GM19023 (cell line): ENCODE measurements at regions not wholly inside any gene's neighbourhood (a gene's known extent, or its start where the extent isn't known, plus 50 kb on each side); places are given as distances from the start of the nearest gene placed in this dataset.
"Not testable (repeated sequence)": the region's sequence is repeated elsewhere in the genome, so short reads cannot be mapped to it uniquely, and the experiment has no call there.

Experiments used
- ATAC-seq: cut with Tn5 transposase; IDR thresholded peaks from one replicate; pipeline ENCODE4 v1.9.1; 2021; ENCODE audit warnings: mild to moderate bottlenecking, moderate library complexity; ENCODE audit not compliant: unreplicated experiment

DNA sequence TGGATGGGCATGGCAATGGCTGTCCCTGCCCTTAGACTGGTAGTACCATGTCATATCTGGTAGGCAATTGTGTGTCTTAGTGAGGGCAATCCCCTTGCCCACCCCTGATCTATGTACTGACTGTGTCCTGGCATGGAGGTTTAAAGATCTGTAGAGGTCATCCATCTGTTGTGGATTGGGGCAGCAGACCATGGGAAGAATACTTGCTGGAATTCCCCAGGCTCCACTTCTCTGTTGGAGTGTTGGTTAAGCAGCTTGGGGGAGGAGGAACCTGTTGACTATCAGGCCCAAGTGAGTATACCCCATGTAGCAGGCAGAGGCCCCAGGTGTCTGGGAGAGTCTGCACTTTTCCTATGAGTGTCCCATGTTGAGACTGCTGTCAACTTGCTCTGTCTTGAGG, 246.7 kb upstream of the DIPK2B start:
- no peak for ATAC-seq

DNA sequence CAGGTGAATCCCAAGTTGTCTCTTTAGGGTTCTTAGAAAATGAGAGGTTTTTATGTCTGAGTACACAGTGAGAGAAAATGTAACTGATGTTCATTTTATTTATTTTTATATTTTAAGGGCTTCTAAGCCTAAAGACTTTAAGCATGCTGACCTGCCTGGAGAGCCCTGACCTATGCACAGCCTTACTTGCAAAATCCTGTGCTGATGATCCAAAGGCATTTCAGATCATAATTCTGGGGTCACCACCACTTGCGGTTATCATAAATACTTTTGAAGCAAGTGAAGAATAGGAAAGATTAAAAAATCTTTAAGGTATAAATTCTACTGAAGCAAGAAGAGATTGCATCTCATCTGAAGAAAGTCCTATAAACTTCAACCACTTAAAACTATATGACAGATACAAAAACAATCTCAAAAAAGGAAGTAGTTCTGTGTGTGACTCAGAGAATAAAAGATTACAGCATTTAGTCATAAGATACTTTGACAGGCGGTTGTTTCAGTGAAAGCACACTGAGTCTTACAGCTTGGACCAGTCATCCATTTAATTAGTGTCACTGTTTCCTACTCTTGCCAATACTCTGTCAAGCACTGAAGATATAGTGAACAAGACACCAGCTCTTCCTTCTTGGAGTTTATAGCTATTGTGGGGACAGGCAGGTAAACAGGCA, 245.2 kb upstream of the DIPK2B start:
- no peak for ATAC-seq

DNA sequence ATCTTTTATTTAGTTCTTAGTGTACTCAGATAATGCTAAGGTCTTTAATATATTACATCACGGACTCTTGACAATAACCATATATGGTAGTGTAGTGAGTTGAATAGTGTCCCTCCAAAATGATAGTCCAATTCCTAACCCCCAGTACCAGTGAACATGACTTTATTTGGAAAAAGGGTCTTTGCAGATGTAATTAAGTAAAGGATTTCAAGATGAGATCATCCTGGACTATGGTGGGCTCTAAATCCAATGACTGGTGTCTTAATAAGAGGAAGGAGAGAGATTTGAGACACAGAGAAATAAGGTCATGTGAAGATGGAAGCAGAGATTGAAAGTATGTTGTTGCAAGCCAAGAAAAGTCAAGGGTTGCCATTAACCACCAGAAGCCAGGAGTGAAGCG, 236.5 kb upstream of the DIPK2B start:
- ATAC-seq = no peak

DNA sequence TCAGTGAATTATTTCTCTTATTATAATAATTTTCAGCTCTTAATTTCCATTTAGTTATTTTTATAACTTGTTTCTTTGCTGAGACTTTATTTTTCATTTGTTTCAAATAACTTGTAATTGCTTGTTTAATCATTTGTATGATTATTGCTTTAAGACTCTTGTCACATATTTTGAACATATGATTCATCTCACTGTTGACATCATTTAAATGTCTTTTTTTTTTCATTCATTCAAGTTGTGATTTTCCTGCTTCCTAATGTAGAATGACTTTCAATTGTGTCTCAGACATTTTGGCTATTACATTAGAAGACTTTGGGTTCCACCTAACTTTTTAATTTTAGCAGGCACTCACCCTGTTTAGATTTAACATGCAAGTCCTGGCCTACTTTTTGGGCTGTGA, 234.8 kb upstream of the DIPK2B start:
- no peak for ATAC-seq

DNA sequence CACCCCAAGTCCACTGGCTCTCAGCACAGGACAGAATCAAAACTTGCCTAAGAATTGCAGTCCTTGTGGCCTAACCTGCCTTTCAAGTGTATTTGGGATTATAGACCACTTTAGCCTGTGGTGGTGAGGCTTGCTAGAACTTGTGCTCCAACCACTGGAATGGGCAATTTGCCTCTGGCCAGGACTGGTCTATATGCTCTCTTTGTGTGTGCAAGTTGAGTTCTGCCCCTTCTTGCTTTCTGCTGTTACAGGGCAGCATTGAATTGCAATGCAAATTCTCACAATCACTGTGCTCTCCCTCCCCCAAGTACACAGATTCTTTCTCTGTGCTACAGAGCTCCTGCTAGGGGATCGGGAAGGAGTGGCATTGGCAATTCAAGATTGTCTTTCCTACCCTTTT, 233.6 kb upstream of the DIPK2B start:
- ATAC-seq = no peak

DNA sequence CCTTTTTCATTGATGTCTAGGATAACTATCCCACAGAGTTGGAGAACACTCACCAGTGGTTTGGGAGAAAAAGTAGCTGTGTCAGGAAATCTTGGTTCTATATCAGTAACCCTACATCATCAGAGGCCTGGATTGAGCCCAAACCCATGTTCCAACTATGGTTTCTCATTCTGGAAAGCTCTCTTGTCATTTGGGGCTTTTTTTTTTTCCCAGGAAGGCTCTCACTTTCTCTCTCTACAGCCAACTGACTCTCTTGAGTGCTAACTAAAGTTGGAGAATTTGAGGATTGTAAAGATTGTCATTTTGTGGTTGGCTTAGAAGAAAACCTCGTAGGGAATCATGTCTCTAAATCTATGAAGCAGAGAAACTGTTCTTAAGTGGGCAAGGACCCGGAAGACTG, 228.2 kb upstream of the DIPK2B start:
- ATAC-seq = no peak

DNA sequence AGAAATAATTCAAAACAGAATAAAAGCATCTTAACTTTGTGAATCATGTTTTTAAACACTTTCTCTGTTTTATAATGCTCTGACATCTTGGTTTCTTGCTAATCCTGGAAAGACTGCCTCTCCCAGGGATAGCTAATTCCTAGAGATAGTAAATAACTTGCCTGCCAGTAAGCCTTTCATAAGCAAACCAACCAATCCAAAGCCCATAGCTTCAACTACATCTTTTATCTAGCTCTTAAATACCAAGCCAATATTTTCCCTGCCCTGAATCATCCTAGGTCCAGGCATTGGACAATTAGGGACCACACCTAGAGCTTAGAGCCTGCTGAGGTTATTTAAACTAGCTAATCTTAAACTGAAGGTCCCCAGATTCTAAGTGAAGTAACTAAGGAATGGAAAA, 223.7 kb upstream of the DIPK2B start:
- no peak for ATAC-seq

DNA sequence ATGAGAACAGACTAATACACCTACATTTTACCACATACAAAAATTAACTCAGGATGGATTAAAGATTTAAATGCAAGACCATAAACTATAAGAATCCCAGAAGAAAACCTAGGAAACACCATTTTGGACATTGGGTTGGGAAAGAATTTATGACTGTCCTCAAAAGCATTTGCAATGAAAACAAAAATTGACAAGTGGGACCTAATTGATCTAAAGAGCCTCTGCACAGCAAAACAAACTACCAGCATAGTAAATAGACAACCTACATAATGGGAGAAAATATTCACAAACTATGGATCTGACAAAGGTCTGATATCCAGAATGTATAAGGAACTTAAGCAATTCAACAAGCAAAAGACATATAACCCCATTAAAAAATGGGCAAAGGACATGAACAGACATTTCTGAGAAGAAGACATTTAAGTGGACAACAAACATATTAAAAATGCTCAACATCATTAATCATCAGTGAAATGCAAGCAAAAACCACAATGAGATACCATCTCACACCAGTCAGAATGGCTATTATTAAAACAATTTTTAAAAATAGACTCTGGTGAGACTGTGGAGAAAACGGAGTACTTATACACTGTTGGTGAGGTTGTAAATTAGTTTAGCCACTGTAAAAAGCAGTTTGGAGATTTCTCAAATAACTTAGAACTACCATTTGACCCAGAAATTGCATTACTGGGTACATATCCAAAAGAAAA, 221.7 kb upstream of the DIPK2B start:
- ATAC-seq = no peak

DNA sequence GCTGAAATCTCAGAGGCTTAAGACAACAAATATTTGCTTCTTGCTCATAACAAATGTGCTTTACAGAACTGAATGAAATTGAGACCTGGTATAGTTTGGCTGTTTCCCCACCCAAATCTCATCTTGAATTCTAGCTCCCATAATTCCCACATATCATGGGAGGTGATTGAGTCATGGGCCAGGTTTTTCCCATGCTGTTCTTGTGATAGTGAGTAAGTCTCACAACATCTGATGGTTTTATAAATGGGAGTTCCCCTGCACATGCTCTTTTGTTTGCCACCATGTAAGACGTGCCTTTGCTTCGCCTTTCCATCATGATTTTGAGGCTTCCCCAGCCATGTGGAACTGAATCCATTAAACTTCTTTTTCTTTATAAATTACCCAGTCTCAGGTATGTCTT, 221.1 kb upstream of the DIPK2B start:
- ATAC-seq = no peak

DNA sequence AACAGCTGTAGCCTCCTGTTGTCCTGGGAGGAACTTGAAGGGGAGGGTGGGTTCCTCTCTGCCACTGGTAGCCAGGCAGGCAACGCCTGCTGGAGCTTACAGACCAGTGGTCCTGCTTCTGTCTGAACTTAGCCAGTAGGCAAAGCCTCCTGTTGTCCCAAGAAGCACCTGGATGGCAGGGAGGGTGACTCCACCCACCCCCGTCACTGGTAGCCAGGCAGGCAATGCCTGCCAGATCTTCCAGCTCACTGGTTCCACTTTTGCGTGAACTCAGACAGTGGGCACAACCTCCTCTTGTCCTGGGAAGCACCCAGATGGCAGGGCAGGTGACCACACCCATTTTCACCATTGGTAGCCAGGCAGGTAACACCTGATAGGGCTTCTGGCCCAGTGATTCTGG, 203.5 kb upstream of the DIPK2B start:
- ATAC-seq = no peak

DNA sequence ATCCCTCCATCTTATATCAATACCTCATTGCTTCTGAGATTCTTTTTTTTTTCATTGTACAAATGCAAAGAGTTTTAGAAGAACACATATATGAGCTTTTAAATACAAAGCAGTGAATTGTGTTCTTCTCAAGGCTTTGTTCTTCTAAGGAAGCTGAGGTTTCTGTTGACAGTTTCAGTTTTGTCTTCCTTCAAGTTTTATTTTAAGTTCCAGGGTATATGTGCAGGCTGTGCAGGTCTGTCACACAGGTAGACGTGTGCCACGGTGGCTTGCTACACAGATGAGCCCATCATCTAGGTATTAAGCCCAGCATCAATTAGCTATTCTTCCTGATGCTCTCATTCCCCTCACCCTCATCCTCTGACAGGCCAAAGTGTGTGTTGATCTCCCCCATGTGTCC, 201.2 kb upstream of the DIPK2B start:
- ATAC-seq = no peak

DNA sequence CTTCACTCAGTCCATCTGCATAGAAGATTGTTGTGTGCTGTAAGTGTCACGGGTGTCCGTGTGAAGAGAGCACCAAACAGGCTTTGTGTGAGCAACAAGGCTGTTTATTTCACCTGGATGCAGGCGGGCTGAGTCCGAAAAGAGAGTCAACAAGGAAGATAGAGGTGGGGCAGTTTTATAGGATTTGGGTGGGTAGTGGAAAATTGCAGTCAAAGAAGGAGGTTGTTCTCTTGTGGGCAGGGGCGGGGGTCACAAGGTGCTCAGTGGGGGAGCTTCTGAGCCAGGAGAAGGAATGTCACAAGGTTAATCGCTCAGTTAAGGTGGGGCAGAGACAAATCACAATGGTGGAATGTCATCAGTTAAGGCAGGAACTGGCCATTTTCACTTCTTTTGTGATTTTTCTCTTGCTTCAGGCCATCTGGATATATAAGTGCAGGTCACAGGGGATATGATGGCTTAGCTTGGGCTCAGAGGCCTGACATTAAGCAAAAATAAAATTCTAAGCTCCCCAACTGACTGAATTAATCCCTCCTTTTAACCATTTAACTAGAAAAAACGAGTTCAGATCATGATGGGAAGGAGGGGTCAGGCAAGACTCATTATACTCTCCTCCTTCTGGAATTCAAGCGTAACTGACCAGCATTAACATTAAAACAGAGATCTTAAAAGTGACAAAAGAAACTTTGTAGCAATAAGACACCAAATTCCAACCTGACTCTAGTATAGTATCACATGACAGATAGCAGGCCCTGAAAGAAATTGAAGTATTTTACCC, 200.5 kb upstream of the DIPK2B start:
- not testable (repeated sequence) for ATAC-seq

DNA sequence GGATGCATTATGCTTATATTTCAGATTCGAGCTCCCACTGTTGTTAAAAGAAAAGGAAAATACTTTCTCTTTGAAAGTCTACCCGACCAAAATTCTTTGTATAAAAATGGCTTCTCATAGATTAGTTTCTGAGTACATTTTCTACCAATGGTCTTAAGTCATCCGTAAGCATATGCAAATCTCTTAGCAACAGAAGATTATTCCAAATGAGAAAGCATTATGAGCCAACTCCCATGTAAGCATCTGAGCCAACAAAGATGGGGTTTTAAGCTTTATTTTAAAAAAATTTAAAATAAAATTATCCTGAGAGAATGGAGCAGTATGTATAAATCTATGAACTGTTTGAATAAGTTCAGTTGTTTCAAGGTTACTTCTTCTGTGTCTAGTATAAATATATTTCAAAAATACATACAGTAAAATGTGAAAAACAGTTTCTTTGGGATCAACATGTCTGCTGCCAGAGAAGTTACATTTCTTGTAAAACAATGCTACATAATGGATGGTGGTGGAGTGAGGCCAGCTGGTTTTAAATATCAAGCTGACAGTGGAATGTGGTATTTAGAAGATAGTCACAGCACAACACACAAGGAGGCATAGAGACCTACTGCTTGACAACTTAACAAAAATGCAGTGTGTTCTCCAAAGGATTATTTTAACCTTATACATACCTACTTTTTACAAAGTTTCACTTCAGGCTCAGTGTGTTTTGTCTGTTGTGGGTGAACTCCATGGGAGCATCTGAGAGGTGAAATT, 199.5 kb upstream of the DIPK2B start:
- ATAC-seq = no peak

DNA sequence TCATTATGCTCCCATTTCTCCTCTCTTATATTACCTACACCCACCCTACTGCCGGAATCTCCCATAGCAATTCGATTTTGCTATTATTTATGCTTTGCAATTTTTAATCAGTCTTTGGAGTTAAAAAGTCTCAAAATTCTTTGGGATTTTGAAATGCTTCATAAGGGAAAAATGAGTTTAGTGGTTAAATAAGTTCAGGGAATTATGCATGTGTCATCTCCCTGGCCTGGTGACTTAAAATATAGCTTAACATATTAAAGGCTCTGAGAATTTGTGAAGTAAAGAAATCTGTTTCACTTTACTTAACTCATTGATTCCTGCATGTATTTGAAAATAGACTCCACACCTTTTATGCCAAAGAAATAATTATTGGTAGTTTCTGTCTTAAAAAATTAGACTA, 185.1 kb upstream of the DIPK2B start:
- ATAC-seq = no peak

DNA sequence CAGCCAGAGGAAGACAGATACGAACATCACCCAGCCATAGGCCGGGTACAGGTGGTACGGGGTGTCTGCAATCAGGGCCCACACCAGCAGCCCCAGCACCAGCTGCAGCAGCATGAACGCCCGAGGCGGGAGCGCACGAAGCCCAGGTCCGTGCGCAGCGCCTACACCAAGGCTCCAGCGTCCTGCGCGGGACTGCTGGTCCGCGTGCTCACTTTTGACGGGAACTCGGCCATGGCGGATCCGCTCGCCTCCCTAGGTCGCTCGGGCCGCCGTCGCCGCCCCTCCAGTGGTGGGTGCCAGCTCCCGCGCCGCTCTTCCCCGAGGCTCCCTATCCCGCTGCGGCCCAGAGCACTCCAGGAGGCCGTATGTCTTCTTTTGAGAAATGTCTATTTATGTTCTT, 181.2 kb upstream of the DIPK2B start:
- no peak for ATAC-seq

DNA sequence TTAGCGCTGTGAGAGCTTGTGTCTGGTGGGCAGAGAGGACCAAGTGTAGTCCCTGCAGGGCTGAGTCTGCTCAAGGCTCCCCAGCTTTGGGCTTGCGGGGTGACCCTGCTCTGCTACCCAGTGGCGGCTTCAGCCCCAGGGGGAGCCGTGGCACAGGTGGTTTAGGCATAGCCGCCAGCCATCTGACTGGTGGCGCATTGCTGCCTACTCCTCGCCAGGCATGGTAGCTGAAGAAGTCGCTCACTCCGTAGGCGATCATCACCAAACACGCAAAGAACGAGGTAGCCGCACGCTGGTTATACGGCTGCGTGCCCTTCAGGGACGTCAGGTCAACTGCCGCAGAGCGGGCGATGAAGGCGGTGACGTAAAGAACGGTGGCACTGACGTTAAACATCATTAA, 180.7 kb upstream of the DIPK2B start:
- ATAC-seq = no peak

DNA sequence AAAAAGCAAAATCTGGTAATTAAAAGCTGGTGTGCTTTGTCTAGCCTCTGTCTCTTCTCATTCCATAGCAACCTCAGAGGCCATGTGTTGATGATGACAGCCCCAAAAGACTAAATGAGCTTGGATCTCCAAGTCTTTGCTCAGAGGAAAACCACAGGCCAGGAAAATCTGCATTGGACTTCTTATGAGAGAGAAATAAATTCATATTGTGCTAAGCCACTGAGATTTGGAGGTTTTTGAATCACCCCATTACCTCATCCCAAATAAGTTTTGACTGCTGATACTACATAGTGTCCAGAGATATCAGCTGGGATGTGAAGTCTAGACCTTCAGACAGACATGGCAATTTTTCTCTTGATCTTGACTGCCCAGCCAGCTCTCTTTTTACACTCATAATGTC, 178.6 kb upstream of the DIPK2B start:
- no peak for ATAC-seq

DNA sequence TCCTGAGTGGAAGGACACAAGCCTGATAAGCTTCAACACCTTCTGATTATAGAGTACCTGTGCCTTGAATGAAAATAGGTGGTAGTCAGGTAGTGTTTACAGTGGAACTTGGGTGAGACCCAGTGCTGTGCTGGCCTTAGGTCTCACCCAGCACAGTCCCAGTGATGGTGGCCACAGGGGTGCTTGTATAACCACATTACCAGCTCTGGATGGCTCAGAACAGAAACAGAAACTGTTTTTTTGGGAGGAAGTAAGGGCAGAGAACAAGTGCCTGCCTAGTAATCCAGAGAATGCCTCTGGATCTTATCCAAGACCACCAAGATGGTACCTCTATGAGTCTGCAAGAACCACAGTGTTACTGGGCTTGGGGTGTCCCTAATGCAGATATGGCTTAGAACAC, 171.5 kb upstream of the DIPK2B start:
- ATAC-seq = no peak

DNA sequence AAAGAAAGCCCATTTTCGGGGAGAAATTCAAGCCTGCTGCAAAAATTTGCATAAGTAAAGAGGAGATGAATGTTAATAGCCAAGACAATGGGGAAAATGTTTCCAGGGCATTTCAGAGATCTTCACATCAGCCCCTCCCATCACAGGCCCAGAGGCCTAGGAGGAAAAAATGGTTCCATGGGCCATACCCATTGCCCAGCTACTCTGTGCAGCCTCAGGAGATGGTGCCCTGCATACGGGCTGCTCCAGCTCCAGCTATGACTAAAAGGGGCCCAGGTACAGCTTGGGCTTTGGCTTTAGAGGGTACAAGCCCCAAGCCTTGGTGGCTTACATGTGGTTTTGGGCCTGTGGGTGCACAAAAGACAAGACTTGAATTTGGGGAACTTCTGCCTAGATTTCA, 168.0 kb upstream of the DIPK2B start:
- ATAC-seq = no peak

DNA sequence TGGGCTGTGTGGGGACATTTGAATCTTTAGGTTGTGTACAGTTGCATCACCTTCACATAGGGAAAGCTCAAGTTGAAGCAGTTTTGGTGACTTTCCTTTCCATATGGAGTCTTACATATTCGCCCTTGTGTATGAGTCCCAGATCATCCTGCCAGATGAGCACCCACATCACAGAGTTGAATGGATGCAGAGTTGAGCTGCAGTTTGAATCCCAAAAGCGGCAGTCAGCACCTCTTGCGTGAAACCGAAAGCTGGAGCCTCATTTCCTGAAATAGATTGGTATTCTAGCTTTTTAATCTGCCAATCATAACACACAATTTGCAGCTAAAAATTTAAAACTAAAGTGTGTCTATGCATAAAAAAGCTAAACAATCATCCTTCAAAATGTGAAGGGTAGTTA, 162.9 kb upstream of the DIPK2B start:
- ATAC-seq = no peak

DNA sequence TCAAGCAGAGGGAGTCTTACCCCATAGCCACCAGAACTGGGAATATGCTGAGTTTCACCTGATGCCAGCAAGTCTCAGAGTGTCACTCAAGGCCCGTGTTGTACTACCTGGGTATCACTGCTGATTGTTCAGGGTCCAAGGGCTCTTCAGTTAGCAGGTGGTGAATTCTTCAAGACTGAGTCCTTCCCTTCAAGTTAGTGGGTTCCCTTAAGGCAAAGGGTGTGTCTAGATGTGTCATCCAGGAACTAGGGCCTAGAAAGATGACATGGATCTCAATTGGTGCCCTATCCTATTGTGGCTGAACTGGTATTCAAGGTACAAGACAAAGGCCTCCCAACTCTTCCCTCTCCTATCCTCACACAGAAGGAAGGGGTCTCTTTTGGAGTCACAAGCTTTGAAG, 159.9 kb upstream of the DIPK2B start:
- ATAC-seq = no peak
